GM12878 (cell line): ENCODE measurements at regions not wholly inside any gene's neighbourhood (a gene's known extent, or its start where the extent isn't known, plus 50 kb on each side); places are given as distances from the start of the nearest gene placed in this dataset.

Source experiments
- ATAC-seq: fragments of 200-7000 bp; cut with Tn5 transposase; 3 replicates; pipeline ENCODE4 v1.9.1; 2020; ENCODE audit warnings: mild to moderate bottlenecking, moderate library complexity
- BruUV-seq: library from RNA; stranded (reverse); fragments of 400-500 nt; replicated peaks from 2 replicates; lab custom pipeline; 2021; lab: Mats Ljungman, UMichigan
- CTCF ChIA-PET: fragments of 300-600 bp; sonication (Branson Sonifier 250); formaldehyde crosslinking; extraction: SDS; loops from one replicate; lab custom pipeline; 2021; ENCODE audit warnings: inconsistent platforms; lab: Yijun Ruan, JAX
- POLR2A ChIA-PET: fragments of 350-600 bp; formaldehyde crosslinking; extraction: SDS; loops from one replicate; lab custom pipeline; 2021; ENCODE audit warnings: inconsistent platforms; lab: Charles Lee
- RAD21 ChIA-PET: fragments of 300-600 bp; sonication (Branson Sonifier 250); formaldehyde crosslinking; loops from one replicate; lab custom pipeline; 2023; ENCODE audit warnings: antibody characterized with exemption; ENCODE audit not compliant: unreplicated experiment; lab: Charles Lee
- SMC1A ChIA-PET: fragments of 300-600 bp; sonication (Branson Sonifier 250); formaldehyde crosslinking; loops from one replicate; lab custom pipeline; 2023; ENCODE audit not compliant: unreplicated experiment, uncharacterized antibody; lab: Charles Lee
- DNase-seq: peaks from one replicate; pipeline ENCODE4 v3.0.0-alpha.2; 2011; ENCODE audit warnings: low read depth, low spot score
- FAIRE-seq: peaks from 3 replicates; lab custom pipeline; 2011; peaks lifted over from hg19 to GRCh38; lab: Jason Lieb, UNC
- H2AFZ ChIP-seq: 2 replicates; pipeline ENCODE4 v1.6.0; 2011; ENCODE audit warnings: low read depth, low read length, control low read depth; ENCODE audit not compliant: control insufficient read depth
- H3K27ac ChIP-seq: 2 replicates; pipeline ENCODE4 v1.5.1; 2011; ENCODE audit warnings: control low read depth; ENCODE audit not compliant: control insufficient read depth, insufficient read depth
- H3K27me3 ChIP-seq, 2 experiments: replicated peaks in 1 of 2; 2 replicates each; pipeline versions ENCODE4 v1.6.0 to v1.6.1; 2011; ENCODE audit warnings: low read length in 1 of 2; ENCODE audit not compliant: control insufficient read depth in 2 of 2, insufficient read depth in 2 of 2
- H3K36me3 ChIP-seq, 2 experiments: 2 replicates each; pipeline ENCODE4 v1.5.1; 2011; ENCODE audit warnings: low read length in 1 of 2; ENCODE audit not compliant: control insufficient read depth in 2 of 2, insufficient read depth in 2 of 2
- H3K4me1 ChIP-seq: 2 replicates; pipeline ENCODE4 v1.6.1; 2011; ENCODE audit warnings: mild to moderate bottlenecking, low read length, moderate library complexity, mixed read lengths; ENCODE audit not compliant: control insufficient read depth, insufficient read depth
- H3K4me2 ChIP-seq: 2 replicates; pipeline ENCODE4 v1.6.0; 2011; ENCODE audit warnings: control low read depth; ENCODE audit not compliant: control insufficient read depth, insufficient read depth
- H3K4me3 ChIP-seq: fragments of 200-600 bp; sonication (generic); 2 replicates; pipeline ENCODE4 v1.5.1; 2016
- H3K79me2 ChIP-seq: 2 replicates; pipeline ENCODE4 v1.6.0; 2011; ENCODE audit warnings: low read length; ENCODE audit not compliant: control insufficient read depth, insufficient read depth
- H3K9ac ChIP-seq: 2 replicates; pipeline ENCODE4 v1.8.0; 2011; ENCODE audit warnings: low read length, control low read depth, mixed read lengths; ENCODE audit not compliant: control insufficient read depth, insufficient read depth
- H3K9me3 ChIP-seq: replicated peaks from 3 replicates; pipeline ENCODE4 v1.5.1; 2011; ENCODE audit warnings: mild to moderate bottlenecking, low read length; ENCODE audit not compliant: control insufficient read depth, insufficient read depth
- H4K20me1 ChIP-seq: 2 replicates; pipeline ENCODE4 v1.6.0; 2011; ENCODE audit not compliant: control insufficient read depth, insufficient read depth
- EGR1 ChIP-seq, 2 experiments: IDR thresholded peaks; 1 replicate in 1 of 2; 2 replicates in 1 of 2; pipeline ENCODE4 v1.6.1; 2011 to 2012; ENCODE audit warnings: low read depth in 2 of 2, low read length in 2 of 2, borderline replicate concordance in 1 of 2, mild to moderate bottlenecking in 1 of 2, moderate library complexity in 1 of 2
- HDAC6 ChIP-seq: fragments of 200-600 bp; sonication (generic); IDR thresholded peaks from one replicate; pipeline ENCODE4 v1.8.0; 2017; ENCODE audit warnings: antibody characterized with exemption; ENCODE audit not compliant: unreplicated experiment
- MYB ChIP-seq: fragments of 150-350 bp; IDR thresholded peaks from 2 replicates; pipeline ENCODE4 v1.6.1; 2014; ENCODE audit warnings: mild to moderate bottlenecking, low read depth, low read length, borderline replicate concordance
- RUNX3 ChIP-seq: IDR thresholded peaks from 2 replicates; pipeline ENCODE4 v1.6.1; 2012; ENCODE audit warnings: low read length, inconsistent platforms
- WGBS: methylation state at CpG from one replicate; pipeline ENCODE4 v1.1.6; 2016; ENCODE audit warnings: low lambda C conversion rate; ENCODE audit not compliant: insufficient replicate concordance, insufficient coverage; ENCODE audit errors: missing lambda C conversion rate; 5-methylcytosine and 5-hydroxymethylcytosine counted together
- in situ Hi-C: fragments of 300-500 bp; cut with MboI; formaldehyde crosslinking; loops from 9 replicates; pipeline ENCODE4 v1.14.3; 2018; ENCODE audit warnings: mixed read lengths
- intact Hi-C: fragments of 100-400 bp; cut with micrococcal nuclease; formaldehyde crosslinking; loops from one replicate; pipeline ENCODE4 v1.14.2; 2022; ENCODE audit not compliant: unreplicated experiment
- TF ChIP-seq, protein P1 (sequence below): fragments of 150-350 bp; IDR thresholded peaks from 2 replicates; pipeline ENCODE4 v1.6.1; 2016; ENCODE audit warnings: low read depth, low read length
- TF ChIP-seq, protein P2 (sequence below): fragments of 450-650 bp; conservative IDR thresholded peaks from 2 replicates; pipeline ENCODE4 v1.6.1; 2017; ENCODE audit warnings: mild to moderate bottlenecking, moderate library complexity

GRCh38 chrX:39740078-39740477, 357.7 kb downstream of the BCOR start:
- CTCF ChIA-PET: no interaction called here
- in situ Hi-C loops: no loop called here
- TF ChIP-seq, protein P1, sequence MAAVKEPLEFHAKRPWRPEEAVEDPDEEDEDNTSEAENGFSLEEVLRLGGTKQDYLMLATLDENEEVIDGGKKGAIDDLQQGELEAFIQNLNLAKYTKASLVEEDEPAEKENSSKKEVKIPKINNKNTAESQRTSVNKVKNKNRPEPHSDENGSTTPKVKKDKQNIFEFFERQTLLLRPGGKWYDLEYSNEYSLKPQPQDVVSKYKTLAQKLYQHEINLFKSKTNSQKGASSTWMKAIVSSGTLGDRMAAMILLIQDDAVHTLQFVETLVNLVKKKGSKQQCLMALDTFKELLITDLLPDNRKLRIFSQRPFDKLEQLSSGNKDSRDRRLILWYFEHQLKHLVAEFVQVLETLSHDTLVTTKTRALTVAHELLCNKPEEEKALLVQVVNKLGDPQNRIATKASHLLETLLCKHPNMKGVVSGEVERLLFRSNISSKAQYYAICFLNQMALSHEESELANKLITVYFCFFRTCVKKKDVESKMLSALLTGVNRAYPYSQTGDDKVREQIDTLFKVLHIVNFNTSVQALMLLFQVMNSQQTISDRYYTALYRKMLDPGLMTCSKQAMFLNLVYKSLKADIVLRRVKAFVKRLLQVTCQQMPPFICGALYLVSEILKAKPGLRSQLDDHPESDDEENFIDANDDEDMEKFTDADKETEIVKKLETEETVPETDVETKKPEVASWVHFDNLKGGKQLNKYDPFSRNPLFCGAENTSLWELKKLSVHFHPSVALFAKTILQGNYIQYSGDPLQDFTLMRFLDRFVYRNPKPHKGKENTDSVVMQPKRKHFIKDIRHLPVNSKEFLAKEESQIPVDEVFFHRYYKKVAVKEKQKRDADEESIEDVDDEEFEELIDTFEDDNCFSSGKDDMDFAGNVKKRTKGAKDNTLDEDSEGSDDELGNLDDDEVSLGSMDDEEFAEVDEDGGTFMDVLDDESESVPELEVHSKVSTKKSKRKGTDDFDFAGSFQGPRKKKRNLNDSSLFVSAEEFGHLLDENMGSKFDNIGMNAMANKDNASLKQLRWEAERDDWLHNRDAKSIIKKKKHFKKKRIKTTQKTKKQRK: no peak
- TF ChIP-seq EGR1 (IDR thresholded peaks at IDR 0.05; ENCODE audit: borderline replicate concordance in 1 of 2, low read depth in 2 of 2, low read length in 2 of 2) (no peak), MYB (no peak), HDAC6 (no peak), RUNX3 (no peak)
- TF ChIP-seq, protein P2, sequence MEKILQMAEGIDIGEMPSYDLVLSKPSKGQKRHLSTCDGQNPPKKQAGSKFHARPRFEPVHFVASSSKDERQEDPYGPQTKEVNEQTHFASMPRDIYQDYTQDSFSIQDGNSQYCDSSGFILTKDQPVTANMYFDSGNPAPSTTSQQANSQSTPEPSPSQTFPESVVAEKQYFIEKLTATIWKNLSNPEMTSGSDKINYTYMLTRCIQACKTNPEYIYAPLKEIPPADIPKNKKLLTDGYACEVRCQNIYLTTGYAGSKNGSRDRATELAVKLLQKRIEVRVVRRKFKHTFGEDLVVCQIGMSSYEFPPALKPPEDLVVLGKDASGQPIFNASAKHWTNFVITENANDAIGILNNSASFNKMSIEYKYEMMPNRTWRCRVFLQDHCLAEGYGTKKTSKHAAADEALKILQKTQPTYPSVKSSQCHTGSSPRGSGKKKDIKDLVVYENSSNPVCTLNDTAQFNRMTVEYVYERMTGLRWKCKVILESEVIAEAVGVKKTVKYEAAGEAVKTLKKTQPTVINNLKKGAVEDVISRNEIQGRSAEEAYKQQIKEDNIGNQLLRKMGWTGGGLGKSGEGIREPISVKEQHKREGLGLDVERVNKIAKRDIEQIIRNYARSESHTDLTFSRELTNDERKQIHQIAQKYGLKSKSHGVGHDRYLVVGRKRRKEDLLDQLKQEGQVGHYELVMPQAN: no peak

More at GRCh38 chrX:39740078-39740477, 357.7 kb downstream of the BCOR start:
- Histone ChIP-seq H3K9me3 (no peaks in the 10 kb centered on the region), H3K4me1 (no peaks in the 10 kb centered on the region), H3K79me2 (no peaks in the 10 kb centered on the region), H3K27ac (no peak overlapping the region), H3K4me2 (no peak overlapping the region), H3K4me3 (no peak overlapping the region), H4K20me1 (no peaks in the 10 kb centered on the region; the same call in 1 of the 2 replicates), H2AFZ (no peak overlapping the region), H3K9ac (no peak overlapping the region), H3K27me3 (no peaks in the 10 kb centered on the region; a peak in 1 of 4 replicates), H3K36me3 (no peaks in the 10 kb centered on the region)
- ChIA-PET RAD21 (no interaction called here), POLR2A (no interaction called here), SMC1A (no interaction called here)
- intact Hi-C loops: no loop called here
- DNase-seq (no peak), ATAC-seq (no peak), FAIRE-seq (no peak)
- BruUV-seq: no TSS peak
- 26% methylated on average over 5 of the region's 5 CpGs for WGBS
